WERI-Rb-1 (cell line): ENCODE measurements at regions not wholly inside any gene's neighbourhood (a gene's known extent, or its start where the extent isn't known, plus 50 kb on each side); places are given as distances from the start of the nearest gene placed in this dataset.
"Not testable (repeated sequence)": the region's sequence is repeated elsewhere in the genome, so short reads cannot be mapped to it uniquely, and the experiment has no call there.

ENCODE experiments used
- DNase-seq: peaks from one replicate; pipeline ENCODE4 v3.0.0-alpha.2; 2020
- H3K27ac ChIP-seq: fragments of 250-450 bp; sonication (Bioruptor Pico); 2 replicates; pipeline ENCODE4 v1.5.1; 2020; ENCODE audit warnings: mild to moderate bottlenecking, moderate library complexity
- H3K27me3 ChIP-seq: fragments of 250-450 bp; sonication (Bioruptor Pico); 2 replicates; pipeline ENCODE4 v1.5.1; 2021; ENCODE audit warnings: mild to moderate bottlenecking, low read depth, moderate library complexity; ENCODE audit not compliant: insufficient read depth, severe bottlenecking
- H3K36me3 ChIP-seq: fragments of 250-450 bp; sonication (Bioruptor Pico); 2 replicates; pipeline ENCODE4 v1.5.1; 2020; ENCODE audit warnings: mild to moderate bottlenecking, moderate library complexity
- H3K4me3 ChIP-seq: 2 replicates; pipeline ENCODE4 v1.5.1; 2011; ENCODE audit warnings: low read depth, mild to moderate bottlenecking, control low read depth, low read length
- H3K9me3 ChIP-seq: fragments of 250-450 bp; sonication (Bioruptor Pico); 2 replicates; pipeline ENCODE4 v1.5.1; 2021; ENCODE audit warnings: mild to moderate bottlenecking, moderate library complexity; ENCODE audit not compliant: severe bottlenecking
- CTCF ChIP-seq: IDR thresholded peaks from 2 replicates; pipeline ENCODE4 v1.5.1; 2011; ENCODE audit warnings: low read depth, mild to moderate bottlenecking, control low read depth, inconsistent platforms, low read length

- H3K4me3 ChIP-seq, result no peak overlapping the region
- H3K36me3 ChIP-seq, result no peaks in the 10 kb centered on the region
- no peaks in the 10 kb centered on the region for H3K27me3 ChIP-seq
- H3K9me3 ChIP-seq, result no peaks in the 10 kb centered on the region
- no peak overlapping the region for H3K27ac ChIP-seq
- DNase-seq, result no peak
- no peak for TF ChIP-seq CTCF
Measured at GRCh38 chr3:44146073-44146472, 95.6 kb upstream of the TOPAZ1 start.

- TF ChIP-seq CTCF, result no peak
- Histone ChIP-seq H3K27ac (no peak overlapping the region), H3K27me3 (peaks cover 5% of the 10 kb centered on the region), H3K36me3 (no peaks in the 10 kb centered on the region), H3K9me3 (no peaks in the 10 kb centered on the region), H3K4me3 (no peak overlapping the region)
- no peak for DNase-seq
Measured at GRCh38 chr3:44159696-44160300, 81.9 kb upstream of the TOPAZ1 start.

- Histone ChIP-seq H3K4me3 (no peak overlapping the region), H3K36me3 (no peaks in the 10 kb centered on the region), H3K27ac (no peak overlapping the region), H3K9me3 (no peaks in the 10 kb centered on the region), H3K27me3 (peaks cover 5% of the 10 kb centered on the region)
- DNase-seq, result no peak
- no peak for TF ChIP-seq CTCF
Measured at GRCh38 chr3:44160818-44161217, 80.9 kb upstream of the TOPAZ1 start.

- H3K9me3 ChIP-seq, result no peaks in the 10 kb centered on the region
- DNase-seq, result no peak
- no peak for TF ChIP-seq CTCF
- no peak overlapping the region for H3K27ac ChIP-seq
- H3K4me3 ChIP-seq, result no peak overlapping the region
- H3K27me3 ChIP-seq, result peaks cover 3% of the 10 kb centered on the region
- no peaks in the 10 kb centered on the region for H3K36me3 ChIP-seq
Measured at GRCh38 chr3:44171891-44172290, 69.8 kb upstream of the TOPAZ1 start.

DNA sequence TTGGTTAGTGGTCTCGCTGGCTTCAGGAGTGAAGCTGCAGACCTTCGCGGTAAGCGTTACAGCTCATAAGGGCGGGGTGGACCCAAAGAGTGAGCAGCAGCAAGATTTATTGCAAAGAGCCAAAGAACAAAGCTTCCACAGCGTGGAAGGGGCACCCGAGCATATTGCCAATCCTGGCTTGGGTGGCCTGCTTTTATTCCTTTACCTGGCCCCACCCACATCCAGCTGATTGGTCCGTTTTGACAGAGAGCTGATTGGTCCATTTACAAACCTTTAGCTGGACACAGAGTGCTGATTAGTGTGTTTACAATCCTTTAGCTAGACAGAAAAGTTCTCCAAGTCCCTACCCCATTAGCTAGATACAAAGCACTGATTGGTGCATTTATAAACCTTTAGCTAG is 69.0 kb upstream of the TOPAZ1 start:
- not testable (repeated sequence) for DNase-seq, H3K9me3 ChIP-seq, H3K27ac ChIP-seq, H3K27me3 ChIP-seq, H3K36me3 ChIP-seq, H3K4me3 ChIP-seq

DNA sequence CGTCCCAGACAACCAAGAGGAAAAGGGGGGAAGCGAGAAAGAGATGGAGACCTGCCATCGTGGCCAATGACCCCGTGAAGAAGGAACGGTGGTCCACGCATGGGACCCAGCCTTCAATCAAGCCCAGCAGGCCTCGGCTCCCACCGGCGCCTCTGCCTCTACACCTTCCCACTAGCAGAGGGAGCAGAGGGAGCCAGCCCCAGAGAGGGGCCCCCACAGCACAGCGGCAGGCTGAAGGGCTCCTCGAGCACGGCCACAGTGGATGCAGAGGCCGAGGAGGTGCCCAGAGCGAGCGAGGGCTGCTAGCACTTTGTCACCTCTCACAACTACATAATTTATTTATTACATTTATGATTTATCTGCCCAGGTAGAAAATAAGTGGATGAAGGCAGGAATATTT is 68.4 kb upstream of the TOPAZ1 start:
- Histone ChIP-seq H3K27ac (no peak overlapping the region), H3K27me3 (peaks cover 3% of the 10 kb centered on the region), H3K4me3 (no peak overlapping the region), H3K36me3 (no peaks in the 10 kb centered on the region), H3K9me3 (no peaks in the 10 kb centered on the region)
- DNase-seq, result no peak
- TF ChIP-seq CTCF, result no peak
